Ishikawa (cell line): ENCODE measurements at regions not wholly inside any gene's neighbourhood (a gene's known extent, or its start where the extent isn't known, plus 50 kb on each side); places are given as distances from the start of the nearest gene placed in this dataset.

Experiments used
- EP300 ChIP-seq: IDR thresholded peaks from 2 replicates; pipeline ENCODE4 v1.6.1; 2012; ENCODE audit warnings: borderline replicate concordance
- FOXM1 ChIP-seq: IDR thresholded peaks from 2 replicates; pipeline ENCODE4 v1.6.1; 2012; ENCODE audit warnings: low read depth, borderline replicate concordance

GRCh38 chr2:9115229-9115628 lies 91.4 kb upstream of the ASAP2 start:
- TF ChIP-seq FOXM1 (no peak), EP300 (no peak)
